ENCODE measurements at regions not wholly inside any gene's neighbourhood (a gene's known extent, or its start where the extent isn't known, plus 50 kb on each side); places are given as distances from the start of the nearest gene placed in this dataset.
"Not testable (repeated sequence)": the region's sequence is repeated elsewhere in the genome, so short reads cannot be mapped to it uniquely, and the experiment has no call there.

DNA sequence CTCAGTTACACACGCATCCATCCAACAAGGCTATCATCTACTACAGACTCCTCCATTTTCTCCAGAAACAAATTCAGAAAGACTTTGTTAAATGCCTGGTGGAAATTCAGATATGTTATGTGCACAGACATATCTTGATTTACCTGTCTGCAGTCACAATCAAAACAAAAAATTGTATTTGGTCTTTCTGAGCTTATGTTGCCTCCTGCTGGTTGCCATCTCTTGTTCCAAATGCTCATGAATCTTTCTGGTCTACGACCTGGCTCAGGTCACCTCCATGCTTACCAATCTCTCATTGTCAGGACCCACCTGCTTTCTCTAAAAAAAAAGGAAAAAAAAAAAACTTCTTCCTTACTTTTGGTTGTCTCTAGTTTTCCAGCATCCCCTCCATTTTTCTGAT is 169.2 kb upstream of the PLXNC1 start:
- no peak for DNase-seq (ENCODE audit: low spot score)

DNA sequence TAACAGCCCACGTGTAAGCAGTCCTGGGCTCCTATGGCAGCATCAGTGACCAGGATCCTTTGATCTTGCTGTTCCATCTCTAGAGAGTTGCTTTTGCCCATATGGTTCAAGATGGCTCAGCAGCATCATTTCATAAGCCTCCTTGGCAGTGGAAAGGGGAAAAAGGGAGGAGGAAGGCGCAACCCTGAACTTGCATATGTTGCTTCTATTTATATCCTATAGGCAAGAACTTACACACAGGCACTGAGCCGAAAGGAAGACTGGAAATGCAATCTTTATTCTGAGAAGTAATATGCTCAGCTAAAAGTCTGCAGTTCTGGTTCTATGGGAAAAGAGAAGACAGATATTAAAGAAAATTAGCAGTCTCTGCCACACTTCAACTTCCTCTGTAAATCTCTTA is 167.7 kb upstream of the PLXNC1 start:
- no peak for DNase-seq (ENCODE audit: low spot score)

DNA sequence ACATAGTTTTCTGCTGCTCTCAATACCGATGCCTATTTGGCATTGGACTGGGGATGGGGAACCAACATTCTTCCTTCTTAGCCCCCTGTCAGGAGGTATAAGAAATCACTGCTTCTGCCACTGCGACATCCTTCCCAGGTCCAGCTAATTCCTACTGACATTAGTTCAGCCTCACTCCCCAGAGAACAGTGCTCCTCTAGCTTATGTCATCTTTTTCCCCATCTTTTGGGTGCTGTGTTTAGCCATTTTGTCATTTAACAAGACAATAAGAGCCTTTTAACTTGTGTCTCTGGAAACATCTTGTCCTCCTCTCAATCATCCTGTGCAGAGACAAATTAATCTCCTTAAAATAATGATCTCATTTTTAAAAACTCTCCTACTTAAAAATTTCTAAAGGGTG is 167.0 kb upstream of the PLXNC1 start:
- no peak for DNase-seq (ENCODE audit: low spot score)

DNA sequence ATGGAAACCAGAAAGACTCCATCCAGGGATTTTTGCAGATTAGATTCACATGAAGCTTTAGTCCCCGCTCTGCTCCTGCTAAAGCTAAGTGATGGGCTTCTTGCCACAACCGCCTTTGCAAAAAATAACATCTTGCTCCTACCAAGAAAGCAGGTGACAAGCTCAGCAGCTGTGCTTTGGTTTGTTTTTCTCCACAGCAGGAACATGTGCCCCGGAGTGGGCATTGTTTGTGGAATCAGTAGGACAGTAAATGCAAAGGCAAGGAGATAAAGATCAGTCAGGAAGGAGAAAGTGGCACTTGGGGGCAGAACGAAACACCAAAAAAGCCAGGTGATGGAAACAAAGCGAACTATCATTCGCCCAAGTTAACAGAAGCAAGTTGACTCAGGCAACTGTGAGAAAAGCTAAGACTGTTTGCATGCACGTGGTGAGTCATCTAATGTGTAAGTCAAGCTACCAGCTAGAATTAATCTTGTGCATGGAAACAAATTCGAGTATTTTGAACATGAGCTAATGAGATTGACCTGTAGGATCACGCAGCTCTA is 165.5 kb upstream of the PLXNC1 start:
- no peak for DNase-seq (ENCODE audit: low spot score)

DNA sequence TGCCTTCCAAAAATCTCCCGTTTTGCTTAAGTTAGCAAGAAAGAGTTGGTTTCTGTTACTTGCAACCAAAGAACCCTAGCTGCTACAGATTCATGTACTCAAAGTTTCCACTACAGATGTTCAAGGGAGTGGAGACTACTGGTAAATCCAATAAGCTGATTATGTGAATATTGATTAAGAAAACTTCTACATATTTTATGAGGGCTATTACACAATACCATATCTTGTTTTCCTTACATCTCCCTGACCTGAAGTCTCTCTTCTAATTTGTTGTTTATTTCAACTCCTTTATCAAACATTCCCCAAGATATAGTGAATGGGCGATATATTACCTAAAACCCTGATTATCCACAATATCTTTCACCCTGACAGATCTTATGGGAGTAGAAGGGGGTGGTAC is 164.4 kb upstream of the PLXNC1 start:
- no peak for DNase-seq (ENCODE audit: low spot score)

DNA sequence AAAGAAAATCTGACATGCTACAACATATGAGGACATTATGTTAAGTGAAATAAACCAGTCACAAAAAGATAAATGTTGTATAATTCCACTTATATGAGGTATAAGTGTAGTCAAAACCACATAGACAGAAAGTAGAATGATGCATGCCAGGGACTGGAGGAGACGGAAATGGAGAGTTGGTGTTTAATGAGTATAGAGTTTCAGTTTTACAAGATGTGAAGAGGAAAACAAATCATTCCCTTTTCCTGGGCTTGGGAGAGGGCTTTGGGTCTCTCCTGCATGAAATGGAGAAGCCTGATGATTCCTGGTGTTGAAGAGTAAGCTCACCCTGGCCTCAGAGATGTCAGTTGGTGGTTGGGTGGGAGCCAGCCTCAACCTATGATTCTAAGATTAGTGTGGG is 158.4 kb upstream of the PLXNC1 start:
- DNase-seq (ENCODE audit: low spot score): no peak

DNA sequence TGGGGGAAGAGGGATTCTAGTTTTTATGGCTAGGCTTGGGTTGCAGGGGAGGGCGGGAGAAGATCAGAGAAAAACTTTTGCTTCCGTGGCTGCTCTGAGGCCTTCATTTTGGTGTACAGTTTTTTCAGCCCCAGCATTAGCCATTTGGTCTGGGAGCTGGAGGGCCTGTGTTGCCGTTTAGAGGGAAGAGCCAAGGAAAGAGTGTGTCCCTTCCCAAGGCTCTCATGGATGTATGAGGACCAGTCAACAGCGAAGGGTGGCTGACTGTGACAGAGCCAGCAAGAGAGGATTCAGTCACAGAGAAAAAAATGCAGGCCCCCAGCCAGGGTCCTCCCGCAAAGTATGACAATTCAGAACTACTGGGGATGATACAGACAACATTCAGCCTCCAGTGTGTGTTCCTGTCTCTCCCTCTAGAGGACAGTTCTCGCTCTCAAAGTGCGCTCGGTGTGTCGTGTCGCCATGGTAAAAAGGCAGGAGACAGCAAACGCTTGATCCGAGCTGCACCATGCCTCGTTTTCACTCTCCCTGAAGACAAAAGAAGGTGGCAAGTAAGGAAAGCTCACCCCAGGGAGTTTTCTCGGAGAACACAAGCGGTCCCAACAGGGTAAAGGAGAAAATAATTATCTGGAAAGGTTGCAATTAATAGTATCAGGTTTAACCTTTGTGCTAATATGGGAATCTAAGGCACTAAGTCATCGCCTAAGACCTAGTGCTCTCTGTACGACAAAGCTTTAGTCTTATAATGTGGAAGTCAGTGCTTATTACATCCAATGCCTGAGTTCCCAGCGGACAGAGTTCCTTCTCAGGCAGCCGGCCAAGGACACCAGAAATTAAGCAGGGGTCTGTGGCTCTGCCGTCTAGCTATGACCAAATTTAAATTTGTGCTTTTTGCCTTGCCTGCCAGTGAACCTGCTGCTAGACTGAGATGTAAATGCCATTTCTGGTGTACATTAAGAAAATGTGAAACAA is 157.3 kb upstream of the PLXNC1 start:
- peak; percentile 79 for DNase-seq (ENCODE audit: low spot score)

DNA sequence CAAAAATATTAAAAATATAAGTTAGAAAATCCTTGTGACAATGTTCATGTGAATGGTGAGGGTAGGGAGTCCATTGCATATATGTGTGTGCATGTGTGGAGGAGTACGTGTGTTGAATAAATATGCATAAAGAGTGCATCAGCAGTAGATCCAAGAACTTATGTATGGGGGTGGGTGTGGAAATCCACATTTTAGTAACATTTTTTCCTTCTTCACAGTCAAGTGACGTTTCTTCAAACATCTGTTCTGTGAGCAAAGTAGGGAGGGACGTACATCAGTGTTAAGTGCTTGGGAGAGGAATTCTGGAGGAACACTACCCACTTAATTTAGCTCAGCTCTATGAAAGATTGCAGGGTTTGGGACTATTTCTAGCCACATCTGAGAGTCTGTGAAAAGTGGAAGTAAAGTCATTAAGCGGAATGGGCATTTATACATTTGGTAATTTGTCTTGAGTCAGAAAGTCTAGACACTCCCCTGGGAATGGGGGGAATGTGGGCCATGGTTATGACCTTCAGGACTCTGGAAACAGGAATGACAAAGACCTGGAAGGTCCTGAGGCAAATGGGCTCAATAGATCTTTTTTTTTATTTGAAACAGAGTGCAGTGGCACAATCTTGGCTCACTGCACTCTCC is 156.4 kb upstream of the PLXNC1 start:
- DNase-seq (ENCODE audit: low spot score): no peak

DNA sequence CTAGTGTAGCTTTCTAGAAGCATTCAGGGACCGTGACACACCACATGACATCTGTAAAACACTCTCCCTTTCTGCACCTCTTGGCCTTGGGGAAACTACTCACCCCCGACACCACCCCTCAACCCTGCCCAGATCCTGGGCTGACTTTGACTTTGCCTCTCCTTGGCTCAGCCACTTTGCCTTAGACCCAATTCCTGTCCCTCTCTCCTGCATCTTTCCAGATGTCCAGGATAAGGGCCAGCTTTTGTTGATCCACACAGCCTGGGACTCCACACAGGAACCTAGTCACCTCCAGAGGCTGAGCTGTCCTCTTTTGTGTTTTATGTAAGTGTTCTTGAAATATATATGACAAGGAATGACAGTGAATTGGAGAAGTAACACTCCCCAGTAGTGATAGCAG is 153.7 kb upstream of the PLXNC1 start:
- no peak for DNase-seq (ENCODE audit: low spot score)

DNA sequence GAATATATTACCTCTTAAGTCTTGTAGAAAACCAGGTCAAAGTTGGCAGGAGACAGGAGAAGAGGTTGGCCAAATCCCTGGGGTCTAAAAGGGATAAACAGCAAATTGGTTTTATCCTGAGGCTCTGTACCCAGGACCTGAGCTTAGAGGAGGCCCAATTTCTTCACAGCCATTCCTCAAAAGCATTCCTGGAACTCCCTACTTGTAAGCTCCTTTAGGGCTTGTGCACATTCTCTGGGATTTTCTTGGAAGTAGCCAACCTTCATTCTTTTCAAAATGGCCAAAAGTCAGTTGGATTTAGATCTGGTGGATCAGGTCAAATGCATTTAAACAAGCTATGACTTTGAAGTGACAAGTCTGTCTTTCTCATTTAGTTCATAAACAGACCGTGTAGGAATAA is 152.1 kb upstream of the PLXNC1 start:
- no peak for DNase-seq (ENCODE audit: low spot score)

DNA sequence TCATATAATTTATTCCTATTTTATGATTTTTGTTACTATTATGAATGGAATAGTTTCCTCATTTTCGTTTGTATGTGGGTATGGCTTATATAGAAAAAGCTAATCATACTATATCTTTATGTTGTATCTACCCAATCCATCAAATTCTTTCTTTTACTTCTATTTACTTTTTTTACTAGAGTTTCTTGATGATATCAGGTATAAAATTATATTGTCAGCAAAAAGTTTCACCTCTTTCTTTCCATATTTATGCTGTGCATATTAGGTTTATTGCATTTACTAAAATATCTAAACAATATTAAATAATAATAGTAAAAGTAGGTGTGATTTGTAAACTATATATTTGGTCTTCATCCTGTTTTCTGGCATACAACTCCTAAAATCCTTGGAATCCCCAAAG is 146.7 kb upstream of the PLXNC1 start:
- DNase-seq (ENCODE audit: low spot score): no peak

DNA sequence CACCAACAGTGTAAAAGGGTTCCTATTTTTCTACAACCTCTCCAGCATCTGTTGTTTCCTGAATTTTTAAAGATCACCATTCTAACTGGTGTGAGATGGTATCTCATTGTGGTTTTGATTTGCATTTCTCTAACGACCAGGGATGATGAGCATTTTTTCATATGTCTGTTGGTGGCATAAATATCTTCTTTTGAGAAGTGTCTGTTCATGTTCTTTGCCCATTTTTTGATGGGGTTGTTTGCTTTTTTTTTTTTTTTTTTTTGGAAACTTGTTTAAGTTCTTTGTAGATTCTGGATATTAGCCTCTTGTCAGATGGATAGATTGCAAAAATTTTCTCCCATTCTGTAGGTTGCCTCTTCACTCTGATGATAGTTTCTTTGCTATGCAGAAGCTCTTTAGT is 145.5 kb upstream of the PLXNC1 start:
- DNase-seq (ENCODE audit: low spot score): not testable (repeated sequence)

DNA sequence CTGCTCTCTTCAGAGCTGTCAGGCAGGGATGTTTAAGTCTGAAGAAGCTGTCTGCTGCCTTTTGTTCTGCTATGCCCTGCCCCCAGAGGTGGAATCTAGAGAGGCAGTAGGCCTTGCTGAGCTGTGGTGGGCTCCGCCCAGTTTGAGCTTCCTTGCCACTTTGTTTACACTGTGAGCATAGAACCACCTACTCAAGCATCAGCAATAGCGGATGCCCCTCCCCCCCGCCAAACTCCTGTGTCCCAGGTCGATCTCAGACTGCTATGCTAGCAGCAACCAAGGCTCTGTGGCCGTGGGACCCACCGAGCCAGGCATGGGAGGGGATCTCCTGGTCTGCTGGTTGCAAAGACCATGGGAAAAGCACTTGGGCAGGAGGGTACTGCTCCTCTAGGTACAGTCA is 140.5 kb upstream of the PLXNC1 start:
- DNase-seq (ENCODE audit: low spot score): peak; percentile 62

DNA sequence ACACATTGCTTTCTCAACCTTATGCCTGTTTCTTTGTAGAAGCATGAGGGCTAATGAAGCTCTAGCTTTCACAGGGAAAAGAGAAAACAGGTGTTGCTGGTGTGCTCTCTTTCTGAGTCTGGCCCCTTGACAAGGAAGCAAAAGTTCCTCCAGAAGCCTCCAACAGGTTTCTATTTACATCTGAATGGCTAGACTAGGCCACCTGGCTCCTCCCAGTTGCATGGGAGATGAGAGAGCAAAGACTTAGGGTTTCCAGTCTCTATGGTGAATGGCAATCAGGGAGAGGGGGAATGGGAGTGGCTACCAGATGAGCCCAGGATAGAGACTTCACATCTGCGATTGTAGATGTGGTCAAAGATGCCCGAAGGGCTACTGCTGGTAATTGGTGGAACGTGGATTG is 138.1 kb upstream of the PLXNC1 start:
- no peak for DNase-seq (ENCODE audit: low spot score)

DNA sequence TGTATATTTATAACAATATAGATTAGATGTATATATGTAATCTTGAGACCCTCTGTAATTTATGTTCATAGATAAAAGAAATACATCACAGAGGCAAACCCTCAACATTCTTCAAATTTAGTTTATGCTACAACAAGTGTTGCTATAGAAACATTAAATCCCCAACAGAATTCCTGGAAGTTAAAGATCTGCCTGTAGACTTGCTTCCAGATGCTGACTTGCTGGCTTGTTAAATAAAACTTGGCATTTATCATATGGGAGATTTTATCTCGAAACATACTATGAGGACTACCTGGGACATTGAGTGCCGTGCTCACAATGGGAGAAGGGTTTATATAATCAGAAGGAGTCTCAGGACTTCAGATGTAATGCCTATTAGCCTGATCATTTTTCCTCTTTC is 136.3 kb upstream of the PLXNC1 start:
- DNase-seq (ENCODE audit: low spot score): no peak

DNA sequence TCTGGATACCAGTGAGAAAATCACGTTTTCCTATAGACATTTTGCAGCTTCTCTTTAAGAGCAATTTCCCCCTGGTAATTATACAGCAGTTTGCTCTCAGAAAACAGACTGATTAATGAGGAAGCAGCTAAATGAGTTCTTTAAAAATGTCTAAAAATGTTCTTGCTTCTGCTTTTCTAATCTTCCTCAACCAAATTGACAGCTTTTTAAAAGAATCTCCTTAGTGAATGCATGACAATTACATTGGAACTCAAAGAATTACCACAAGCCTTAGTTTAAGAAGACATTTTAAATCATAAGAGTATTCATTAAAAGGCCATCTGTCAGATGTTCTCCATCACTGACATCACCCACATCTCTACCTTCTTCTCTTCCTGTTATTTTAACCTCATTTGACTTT is 135.8 kb upstream of the PLXNC1 start:
- no peak for DNase-seq (ENCODE audit: low spot score)

DNA sequence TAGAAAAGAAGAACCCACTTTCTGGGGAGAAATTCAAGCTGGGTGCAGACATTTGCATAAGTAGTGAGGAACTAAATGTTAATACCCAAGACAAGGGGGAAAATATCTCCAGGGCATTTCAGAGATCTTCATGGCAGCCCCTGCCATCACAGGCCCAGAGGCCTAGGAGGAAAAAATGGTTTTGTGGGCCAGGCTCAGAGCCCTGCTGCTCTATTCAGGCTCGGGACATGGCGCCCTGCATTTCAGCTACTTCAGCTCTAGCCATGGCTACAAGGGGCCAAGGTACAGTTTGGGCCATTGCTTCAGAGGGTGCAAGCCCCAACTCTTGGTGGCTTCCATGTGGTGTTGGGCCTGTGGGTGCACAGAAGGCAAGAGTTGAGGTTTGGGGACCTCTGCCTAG is 131.1 kb upstream of the PLXNC1 start:
- not testable (repeated sequence) for DNase-seq (ENCODE audit: low spot score)

DNA sequence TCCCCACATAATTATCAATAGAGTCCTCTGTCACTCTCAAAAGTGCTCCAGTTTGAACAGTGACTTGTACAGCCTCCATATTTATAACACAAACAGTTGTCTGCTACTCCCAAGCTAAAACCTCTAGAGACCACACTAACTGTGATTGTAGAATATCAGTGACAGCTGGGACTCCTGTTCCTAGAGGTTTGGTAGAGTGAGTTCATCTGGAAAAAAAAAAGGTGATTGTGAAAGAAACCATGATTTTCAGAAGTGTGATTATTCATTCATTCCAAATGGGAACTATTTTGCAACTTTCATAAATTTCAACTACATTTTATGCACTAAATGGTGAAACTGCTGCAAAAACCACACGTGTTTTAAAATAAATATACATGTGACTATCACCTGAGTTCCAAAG is 128.0 kb upstream of the PLXNC1 start:
- DNase-seq (ENCODE audit: low spot score): no peak

DNA sequence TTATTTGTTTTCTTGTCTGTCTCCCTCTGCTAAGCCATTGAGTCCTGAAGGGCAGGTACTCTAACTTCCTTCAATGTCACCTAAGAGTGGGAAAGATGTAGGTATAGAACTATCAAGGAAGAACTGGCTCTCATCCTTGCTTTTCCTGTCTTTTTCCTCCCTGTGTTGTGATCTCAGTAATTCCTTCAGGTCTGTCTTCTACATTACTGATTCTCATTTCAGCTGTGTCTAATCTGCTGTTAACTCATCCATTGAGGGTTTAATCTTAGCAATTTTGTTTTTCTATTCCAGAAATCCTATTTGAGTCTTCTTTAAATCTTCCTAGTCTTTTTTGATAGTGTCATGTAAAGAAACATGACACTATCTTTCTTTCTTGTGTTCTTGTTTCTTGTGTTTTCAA is 124.5 kb upstream of the PLXNC1 start:
- no peak for DNase-seq (ENCODE audit: low spot score)

DNA sequence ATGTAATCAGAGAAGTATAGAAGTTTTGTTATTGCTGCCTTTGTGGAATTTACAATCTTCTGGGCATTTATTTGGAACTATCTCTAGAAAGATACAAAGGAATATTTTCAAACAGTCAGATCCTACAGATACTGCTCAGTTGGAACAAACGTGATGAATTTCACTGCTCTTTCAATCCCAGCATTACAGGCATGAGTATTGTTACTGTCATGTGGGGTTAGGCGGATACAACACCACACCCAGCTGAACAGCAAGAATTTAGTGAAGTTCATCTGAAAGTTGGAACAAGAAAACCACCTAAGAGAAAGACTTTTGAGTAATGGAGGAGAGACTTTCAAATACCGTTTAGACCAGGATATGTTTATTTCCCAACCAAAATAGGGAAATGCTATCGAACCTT is 123.3 kb upstream of the PLXNC1 start:
- DNase-seq (ENCODE audit: low spot score): no peak

DNA sequence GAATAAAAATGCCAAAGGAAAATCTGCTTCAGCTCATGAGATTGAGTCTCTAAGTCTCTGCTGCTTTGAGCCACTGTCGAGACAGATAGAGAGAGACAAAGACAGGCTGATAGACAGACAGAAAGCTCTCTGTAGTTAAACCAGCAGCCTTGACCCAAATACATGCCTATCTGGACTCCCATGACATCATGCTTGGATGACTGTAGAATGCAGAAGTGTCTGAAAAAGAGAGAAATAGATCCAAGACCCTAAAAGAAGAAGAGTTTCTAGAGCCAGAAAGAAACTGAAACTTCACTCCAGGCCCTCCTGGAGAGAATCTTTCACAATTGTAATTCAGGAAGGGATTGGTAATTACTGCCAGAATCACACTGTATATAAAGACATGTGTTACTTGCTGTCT is 122.6 kb upstream of the PLXNC1 start:
- DNase-seq (ENCODE audit: low spot score): no peak

DNA sequence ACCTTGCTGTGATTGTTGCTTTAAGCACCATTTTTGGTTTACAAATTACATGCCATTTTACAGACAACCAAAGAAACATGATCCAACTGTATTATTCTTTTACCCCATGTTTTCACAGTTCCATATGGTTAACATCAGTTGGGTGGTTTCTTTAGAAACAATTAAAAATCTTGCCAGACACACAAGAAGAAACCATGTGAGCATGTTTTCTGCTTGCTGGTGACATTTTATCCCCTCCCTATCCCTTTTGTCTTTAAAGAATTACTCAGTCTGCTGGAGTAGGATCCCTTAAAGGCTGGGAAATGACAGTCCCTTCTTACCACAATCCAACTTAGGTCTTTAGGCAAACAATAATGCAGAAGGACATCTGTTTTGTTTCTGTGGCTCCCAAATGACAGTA is 121.8 kb upstream of the PLXNC1 start:
- no peak for DNase-seq (ENCODE audit: low spot score)

DNA sequence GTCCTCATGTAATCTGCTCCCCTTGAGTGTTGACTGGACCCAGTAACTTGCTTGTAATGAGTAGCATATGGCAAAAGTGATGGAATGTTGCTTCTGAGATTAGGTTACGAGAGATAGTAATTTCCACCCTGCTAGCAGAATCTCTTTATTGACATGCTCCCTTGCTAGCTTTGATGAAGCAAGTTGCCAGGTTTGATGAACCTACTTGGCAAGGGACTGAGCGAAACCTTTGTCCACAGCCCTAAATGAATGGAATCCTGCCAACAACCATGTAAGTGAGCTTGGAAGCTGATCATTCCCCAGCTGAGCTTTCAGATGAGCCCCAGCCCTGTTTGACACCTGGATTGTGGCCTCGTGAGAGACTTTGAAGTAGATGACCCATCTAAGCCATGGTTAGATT is 120.8 kb upstream of the PLXNC1 start:
- DNase-seq (ENCODE audit: low spot score): no peak
